ENCODE measurements at regions not wholly inside any gene's neighbourhood (a gene's known extent, or its start where the extent isn't known, plus 50 kb on each side); places are given as distances from the start of the nearest gene placed in this dataset.
"Not testable (repeated sequence)": the region's sequence is repeated elsewhere in the genome, so short reads cannot be mapped to it uniquely, and the experiment has no call there.

DNA sequence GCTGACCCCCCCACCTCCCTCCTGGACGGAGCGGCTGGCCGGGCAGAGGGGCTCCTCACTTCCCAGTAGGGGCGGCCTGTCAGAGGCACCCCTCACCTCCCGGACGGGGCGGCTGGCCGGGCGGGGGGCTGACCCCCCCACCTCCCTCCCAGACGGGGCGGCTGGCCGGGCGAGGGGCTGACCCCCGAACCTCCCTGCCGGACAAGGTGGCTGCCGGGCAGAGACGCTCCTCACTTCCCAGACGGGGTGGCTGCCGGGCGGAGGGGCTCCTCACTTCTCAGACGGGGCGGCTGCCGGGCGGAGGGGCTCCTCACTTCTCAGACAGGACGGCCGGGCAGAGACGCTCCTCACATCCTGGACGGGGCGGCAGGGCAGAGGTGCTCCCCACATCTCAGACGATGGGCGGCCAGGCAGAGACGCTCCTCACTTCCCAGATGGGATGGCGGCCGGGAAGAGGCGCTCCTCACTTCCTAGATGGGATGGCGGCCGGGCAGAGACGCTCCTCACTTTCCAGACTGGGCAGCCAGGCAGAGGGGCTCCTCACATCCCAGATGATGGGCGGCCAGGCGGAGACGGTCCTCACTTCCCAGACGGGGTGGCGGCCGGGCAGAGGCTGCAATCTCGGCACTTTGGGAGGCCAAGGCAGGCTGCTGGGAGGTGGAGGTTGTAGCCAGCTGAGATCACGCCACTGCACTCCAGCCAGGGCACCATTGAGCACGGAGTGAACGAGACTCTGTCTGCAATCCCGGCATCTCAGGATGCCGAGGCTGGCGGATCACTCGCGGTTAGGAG lies 66.2 kb upstream of the PAPPA2 start:
- DNase-seq; ATAC-seq; intact Hi-C loops (cut with micrococcal nuclease): not testable (repeated sequence)

DNA sequence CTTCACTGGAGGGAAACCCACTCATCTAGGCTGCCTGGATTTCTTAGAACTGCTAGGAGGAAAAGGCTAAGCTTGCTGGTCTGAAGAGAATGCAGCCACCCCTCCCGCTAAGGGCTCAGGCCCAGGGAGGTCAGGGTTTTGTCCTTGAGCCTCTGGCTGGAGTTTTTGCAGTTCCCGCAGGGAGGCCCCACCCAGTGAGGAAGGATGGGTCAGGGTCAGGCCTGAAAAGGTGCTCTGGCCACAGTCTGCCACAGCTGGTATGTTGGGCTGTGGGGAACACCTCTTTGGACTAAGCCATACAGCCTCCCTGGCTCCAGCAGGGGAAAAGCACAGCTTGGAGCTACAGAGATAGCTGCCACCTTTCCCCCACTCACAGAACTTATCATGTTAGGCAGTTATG lies 71.4 kb upstream of the PAPPA2 start:
- ATAC-seq, result peak; percentile 47
- peak; percentile 26 for DNase-seq
- intact Hi-C loops (cut with micrococcal nuclease), result no loop called here

- intact Hi-C loops (cut with micrococcal nuclease), result no loop called here
- no peak for DNase-seq
- ATAC-seq, result no peak
Observed at GRCh38 chr1:176384841-176385240, 78.1 kb upstream of the PAPPA2 start.

DNA sequence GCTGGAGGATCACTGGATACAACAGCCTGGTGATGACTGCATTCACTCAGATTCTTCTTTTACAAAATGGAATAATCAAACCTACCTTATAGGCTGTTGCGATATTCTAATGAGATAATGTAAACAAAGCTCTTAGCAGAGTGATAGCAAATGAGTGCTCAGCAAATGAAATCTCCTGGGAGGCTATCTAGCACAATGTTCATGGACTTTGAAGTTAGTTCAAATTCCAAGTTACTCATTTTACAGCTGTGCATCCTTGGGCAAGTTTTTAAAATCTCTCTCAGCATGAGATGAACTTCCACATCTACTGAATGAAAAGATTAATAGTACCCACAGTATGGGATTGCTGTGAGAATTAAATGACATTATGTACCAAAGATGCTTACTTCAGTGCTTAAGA lies 80.8 kb upstream of the PAPPA2 start:
- ATAC-seq (no peak), DNase-seq (no peak)
- intact Hi-C loops (cut with micrococcal nuclease), result no loop called here

- peak; percentile 28 for ATAC-seq
- intact Hi-C loops (cut with micrococcal nuclease), result loop anchor here (5.0 to 10.0 kb wide), 2 partner anchors 465 to 503 kb away; no protein-coding TSS in a partner anchor
- DNase-seq, result no peak
Observed at GRCh38 chr1:176379626-176380339, 83.2 kb upstream of the PAPPA2 start.

DNA sequence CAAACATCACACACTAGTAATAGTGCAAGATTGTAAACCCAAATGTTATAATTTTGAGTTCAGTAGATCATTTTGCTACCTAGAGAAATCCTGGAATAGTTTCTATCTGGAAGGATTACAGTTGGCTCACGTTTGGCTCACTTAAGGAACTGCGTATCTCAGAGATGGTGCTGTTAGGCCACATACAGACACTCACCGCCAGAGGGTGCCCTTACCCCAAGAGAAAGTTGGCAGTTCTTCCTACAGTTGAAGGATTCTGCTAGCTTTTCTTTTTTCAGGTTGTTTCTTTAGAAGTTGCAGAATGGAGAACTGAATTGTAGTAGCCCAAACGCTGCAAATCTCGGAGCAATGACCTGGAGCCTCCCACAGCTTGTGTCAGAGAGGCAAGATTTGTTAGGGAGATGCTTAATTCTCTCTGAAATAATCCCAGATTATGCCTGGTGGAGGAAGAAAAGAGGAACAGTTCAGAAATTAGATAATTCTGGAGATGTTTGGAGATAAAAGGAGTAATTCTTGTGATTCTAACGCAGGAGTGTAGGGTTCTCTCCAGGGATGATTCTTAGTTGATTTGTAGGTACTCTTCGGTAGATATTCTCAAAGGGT lies 87.9 kb upstream of the PAPPA2 start:
- intact Hi-C loops (cut with micrococcal nuclease), result loop anchor here (5.0 to 10.0 kb wide), 2 partner anchors 470 to 507 kb away; no protein-coding TSS in a partner anchor
- DNase-seq (peak; percentile 77), ATAC-seq (peak; percentile 73)

DNA sequence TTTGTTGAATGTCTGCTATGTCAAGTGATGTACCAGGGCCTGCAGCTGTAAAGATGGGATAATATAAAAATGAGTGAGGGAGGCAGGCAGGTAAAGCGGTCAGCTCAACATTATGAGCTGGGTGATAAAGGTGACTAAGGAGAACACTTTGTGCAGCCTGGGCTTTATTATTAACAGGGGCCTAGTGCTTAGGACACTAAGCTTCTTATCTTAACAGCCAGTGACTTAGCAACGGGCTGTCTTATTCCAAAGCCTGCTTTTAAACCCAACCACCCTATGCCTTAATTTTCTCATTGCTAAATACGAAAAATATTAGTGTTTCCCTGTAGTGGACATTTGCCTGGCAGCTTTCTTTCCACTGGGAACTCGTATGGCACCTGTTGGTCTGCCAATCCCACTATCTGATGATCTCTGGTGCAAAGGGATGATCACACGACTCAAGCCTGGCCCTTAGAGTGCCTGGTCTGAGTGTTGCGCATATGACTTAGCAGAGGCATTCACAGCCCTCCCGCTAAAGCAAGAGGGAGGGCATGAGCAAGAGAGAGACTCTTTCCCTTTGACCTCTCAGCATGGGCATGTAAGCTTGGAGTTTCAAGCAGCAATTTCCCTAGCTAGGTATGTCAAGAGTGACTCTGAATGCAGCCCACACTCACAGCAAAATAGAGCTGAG lies 98.6 kb upstream of the PAPPA2 start:
- ATAC-seq (no peak), DNase-seq (no peak)
- intact Hi-C loops (cut with micrococcal nuclease), result no loop called here

- ATAC-seq; intact Hi-C loops (cut with micrococcal nuclease); DNase-seq: not testable (repeated sequence)
Observed at GRCh38 chr1:176349135-176349715, 113.8 kb upstream of the PAPPA2 start.

- DNase-seq, result no peak
- intact Hi-C loops (cut with micrococcal nuclease), result no loop called here
- no peak for ATAC-seq
Observed at GRCh38 chr1:176341656-176342055, 121.3 kb upstream of the PAPPA2 start.

- intact Hi-C loops (cut with micrococcal nuclease), result no loop called here
- ATAC-seq (no peak), DNase-seq (no peak)
Observed at GRCh38 chr1:176338877-176339276, 124.1 kb upstream of the PAPPA2 start.

GRCh38 chr1:176330782-176331181 lies 123.7 kb upstream of the COP1 start:
- intact Hi-C loops (cut with micrococcal nuclease), result no loop called here
- ATAC-seq, result no peak
- DNase-seq, result no peak

DNA sequence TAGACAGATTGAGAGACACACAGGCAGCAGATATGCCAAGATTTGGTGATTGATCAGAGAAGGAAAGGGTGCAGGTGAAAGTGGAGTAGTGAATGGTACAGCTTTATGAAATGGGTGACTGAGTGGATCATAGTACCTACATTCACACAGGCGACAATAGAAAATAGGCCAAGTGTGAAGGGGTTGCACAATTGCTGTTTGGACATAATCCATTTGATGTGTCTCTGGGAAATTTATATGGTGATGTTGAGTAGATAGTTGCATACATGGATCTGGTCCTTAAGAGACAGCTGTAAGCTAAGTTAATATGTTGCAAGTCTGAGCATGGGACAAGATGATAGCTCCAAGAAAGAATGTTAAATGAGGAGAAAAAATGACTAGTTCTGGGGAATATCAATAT lies 118.6 kb upstream of the COP1 start:
- DNase-seq, result no peak

DNA sequence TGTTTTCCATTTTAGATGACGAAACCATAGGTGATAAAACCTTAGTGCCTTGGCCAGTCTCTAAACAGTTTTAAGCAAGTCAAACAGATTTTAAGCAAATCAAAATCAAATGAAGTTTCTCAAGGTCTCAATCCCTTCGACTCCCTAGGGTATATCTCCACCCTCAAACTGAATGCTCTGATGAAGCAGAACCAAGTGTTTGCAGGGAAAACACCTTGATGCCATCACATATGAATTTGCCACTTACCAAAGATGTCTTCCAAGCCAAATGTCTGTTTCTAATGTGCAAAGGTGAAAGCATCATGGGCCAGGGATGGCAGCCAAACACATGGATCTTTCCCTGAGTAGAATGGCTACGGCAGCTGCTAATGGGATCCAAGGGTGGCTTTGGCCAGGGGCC lies 116.4 kb upstream of the COP1 start:
- intact Hi-C loops (cut with micrococcal nuclease), result no loop called here
- no peak for ATAC-seq
- DNase-seq, result no peak

More for the DNA sequence above, 118.6 kb upstream of the COP1 start:
- intact Hi-C loops (cut with micrococcal nuclease), result no loop called here
- no peak for ATAC-seq

GRCh38 chr1:176315519-176316220 lies 108.6 kb upstream of the COP1 start:
- ATAC-seq (no peak), DNase-seq (no peak)
- intact Hi-C loops (cut with micrococcal nuclease), result loop anchor here (1.0 kb wide), 1 partner anchor 35 kb away; no protein-coding TSS in a partner anchor

DNA sequence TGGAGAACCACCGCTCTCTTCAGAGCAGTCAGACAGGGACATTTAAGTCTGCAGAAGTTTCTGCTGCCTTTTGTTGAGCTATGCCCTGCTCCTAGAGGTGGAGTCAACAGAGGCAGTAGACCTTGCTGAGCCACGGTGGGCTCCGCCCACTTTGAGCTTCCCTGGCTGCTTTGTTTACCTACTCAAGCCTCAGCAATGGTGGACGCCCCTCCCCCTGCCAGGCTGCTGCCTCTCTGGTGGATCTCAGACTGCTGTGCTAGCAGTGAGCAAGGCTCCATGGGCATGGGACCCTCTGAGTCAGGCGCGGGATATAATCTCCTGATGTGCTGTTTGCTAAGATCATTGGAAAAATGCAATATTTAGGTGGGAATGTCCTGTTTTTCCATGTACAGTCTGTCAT lies 89.5 kb upstream of the COP1 start:
- intact Hi-C loops (cut with micrococcal nuclease); ATAC-seq: not testable (repeated sequence)

DNA sequence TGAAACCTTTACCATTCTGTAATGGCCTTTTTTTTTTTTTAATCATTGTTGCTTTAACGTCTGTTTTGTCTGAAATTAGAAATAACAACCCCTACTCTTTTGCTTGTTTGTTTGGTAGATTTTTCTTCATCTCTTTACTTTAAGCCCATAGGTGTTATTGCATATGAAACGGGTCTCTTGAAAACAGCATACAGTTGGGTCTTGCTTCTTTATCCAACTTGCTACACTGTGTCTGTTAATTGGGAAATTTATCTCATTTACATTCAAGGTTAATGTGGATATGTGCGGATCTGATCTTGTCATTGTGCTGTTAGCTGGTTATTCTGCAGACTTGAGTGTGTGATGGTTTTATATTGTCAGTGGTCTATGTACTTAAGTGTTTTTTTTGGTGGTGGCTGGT lies 78.9 kb upstream of the COP1 start:
- ATAC-seq (no peak), DNase-seq (no peak)
- intact Hi-C loops (cut with micrococcal nuclease), result no loop called here

More for the DNA sequence above, 89.5 kb upstream of the COP1 start:
- DNase-seq, result not testable (repeated sequence)

GRCh38 chr1:176271572-176271971 lies 64.5 kb upstream of the COP1 start:
- ATAC-seq, result no peak
- intact Hi-C loops (cut with micrococcal nuclease), result no loop called here
- no peak for DNase-seq
